IMR-90 (cell line): ENCODE measurements at regions not wholly inside any gene's neighbourhood (a gene's known extent, or its start where the extent isn't known, plus 50 kb on each side); places are given as distances from the start of the nearest gene placed in this dataset.
"Not testable (repeated sequence)": the region's sequence is repeated elsewhere in the genome, so short reads cannot be mapped to it uniquely, and the experiment has no call there.

ENCODE experiments used
- ATAC-seq: fragments of 200-7000 bp; cut with Tn5 transposase; 2 replicates; pipeline ENCODE4 v1.9.1; 2020; ENCODE audit warnings: low read depth, mild to moderate bottlenecking, moderate library complexity
- BruUV-seq: library from RNA; stranded (reverse); fragments of 400-500 nt; replicated peaks from 2 replicates; lab custom pipeline; 2021; lab: Mats Ljungman, UMichigan
- CTCF ChIA-PET: fragments of 300-600 bp; formaldehyde crosslinking; extraction: SDS; loops from one replicate; lab custom pipeline; 2021; ENCODE audit warnings: antibody characterized with exemption; lab: Yijun Ruan, JAX
- POLR2A ChIA-PET: fragments of 300-600 bp; sonication (Branson Sonifier 250); formaldehyde crosslinking; loops from one replicate; lab custom pipeline; 2022; ENCODE audit warnings: antibody characterized with exemption; ENCODE audit not compliant: unreplicated experiment; lab: Charles Lee
- DNase-seq: peaks from one replicate; pipeline ENCODE4 v3.0.0; 2013
- H2AFZ ChIP-seq: replicated peaks from 2 replicates; pipeline ENCODE3; 2013; ENCODE audit warnings: low read length, mild to moderate bottlenecking; ENCODE audit not compliant: poor library complexity
- H2AK5ac ChIP-seq: 2 replicates; pipeline ENCODE4 v1.6.1; 2013; ENCODE audit warnings: low read depth, low read length, inconsistent platforms
- H2AK9ac ChIP-seq: replicated peaks from 2 replicates; pipeline ENCODE3; 2013; ENCODE audit warnings: mild to moderate bottlenecking, low read depth, low read length, moderate library complexity; ENCODE audit not compliant: poor library complexity
- H2BK120ac ChIP-seq: 2 replicates; pipeline ENCODE4 v1.6.1; 2013; ENCODE audit warnings: low read depth, low read length, inconsistent platforms
- H2BK15ac ChIP-seq: 3 replicates; pipeline ENCODE4 v1.6.1; 2013; ENCODE audit warnings: low read depth, low read length, inconsistent platforms
- H2BK20ac ChIP-seq: 2 replicates; pipeline ENCODE4 v1.6.1; 2013; ENCODE audit warnings: low read depth, mild to moderate bottlenecking, inconsistent platforms, low read length, moderate library complexity
- H2BK5ac ChIP-seq: 2 replicates; pipeline ENCODE4 v1.6.1; 2013; ENCODE audit warnings: mild to moderate bottlenecking, low read depth, low read length, inconsistent platforms; ENCODE audit not compliant: poor library complexity, severe bottlenecking
- H3K14ac ChIP-seq: replicated peaks from 2 replicates; pipeline ENCODE4 v1.6.1; 2013; ENCODE audit warnings: low read depth, low read length, inconsistent platforms
- H3K18ac ChIP-seq: 2 replicates; pipeline ENCODE4 v1.6.1; 2013; ENCODE audit warnings: low read depth, low read length, control low read depth
- H3K23ac ChIP-seq: 2 replicates; pipeline ENCODE4 v1.6.1; 2013; ENCODE audit warnings: low read depth, low read length, inconsistent platforms
- H3K27ac ChIP-seq: 2 replicates; pipeline ENCODE4 v1.5.1; 2013; ENCODE audit warnings: mild to moderate bottlenecking, control low read depth, low read length; ENCODE audit not compliant: insufficient read depth
- H3K27me3 ChIP-seq: 2 replicates; pipeline ENCODE4 v1.6.1; 2013; ENCODE audit warnings: low read length; ENCODE audit not compliant: control insufficient read depth, insufficient read depth
- H3K36me3 ChIP-seq: 2 replicates; pipeline ENCODE4 v1.6.1; 2013; ENCODE audit warnings: low read length, mixed read lengths; ENCODE audit not compliant: control insufficient read depth, insufficient read depth
- H3K4ac ChIP-seq: 2 replicates; pipeline ENCODE4 v1.6.1; 2013; ENCODE audit warnings: low read depth, low read length, inconsistent platforms
- H3K4me1 ChIP-seq: 2 replicates; pipeline ENCODE4 v1.6.1; 2013; ENCODE audit warnings: low read length, mixed read lengths; ENCODE audit not compliant: control insufficient read depth, insufficient read depth
- H3K4me2 ChIP-seq: 2 replicates; pipeline ENCODE4 v1.6.1; 2013; ENCODE audit warnings: low read depth, mild to moderate bottlenecking, control low read depth, low read length, moderate library complexity
- H3K4me3 ChIP-seq: 2 replicates; pipeline ENCODE4 v1.5.1; 2013; ENCODE audit warnings: low read depth, mild to moderate bottlenecking, control low read depth, low read length, moderate library complexity; ENCODE audit not compliant: insufficient read depth
- H3K56ac ChIP-seq: 2 replicates; pipeline ENCODE4 v1.6.1; 2013; ENCODE audit warnings: low read length, inconsistent platforms; ENCODE audit not compliant: insufficient read depth; ENCODE audit errors: extremely low read depth
- H3K79me1 ChIP-seq, 2 experiments: 2 replicates each; pipeline ENCODE4 v1.6.1; 2013; ENCODE audit warnings: low read length in 2 of 2, inconsistent platforms in 1 of 2, low read depth in 1 of 2
- H3K9ac ChIP-seq: 2 replicates; pipeline ENCODE4 v1.6.1; 2013; ENCODE audit warnings: low read depth, low read length, control low read depth
- H3K9me1 ChIP-seq: 2 replicates; pipeline ENCODE4 v1.6.1; 2013; ENCODE audit warnings: low read length, inconsistent platforms; ENCODE audit not compliant: insufficient read depth
- H3K9me3 ChIP-seq: 2 replicates; pipeline ENCODE4 v1.6.1; 2013; ENCODE audit warnings: low read length; ENCODE audit not compliant: control insufficient read depth, insufficient read depth
- H4K20me1 ChIP-seq: 2 replicates; pipeline ENCODE4 v1.6.1; 2013; ENCODE audit warnings: low read length, inconsistent platforms; ENCODE audit not compliant: insufficient read depth
- H4K5ac ChIP-seq: 2 replicates; pipeline ENCODE4 v1.6.1; 2013; ENCODE audit warnings: mild to moderate bottlenecking, low read depth, low read length, control low read depth
- H4K8ac ChIP-seq, 2 experiments: 2 replicates each; pipeline ENCODE4 v1.6.1; 2013; ENCODE audit warnings: low read depth in 2 of 2, low read length in 2 of 2, control low read depth in 1 of 2, inconsistent platforms in 1 of 2
- H4K91ac ChIP-seq: 2 replicates; pipeline ENCODE4 v1.6.1; 2013; ENCODE audit warnings: low read depth, low read length, inconsistent platforms; ENCODE audit not compliant: insufficient read depth
- BHLHE40 ChIP-seq: fragments of 150-350 bp; IDR thresholded peaks from 2 replicates; pipeline ENCODE4 v1.6.1; 2016; ENCODE audit warnings: mild to moderate bottlenecking, low read depth, low read length
- CEBPB ChIP-seq: IDR thresholded peaks from 2 replicates; pipeline ENCODE4 v1.6.1; 2012; ENCODE audit warnings: low read depth, low read length, improper control_type of control experiment
- FOS ChIP-seq: fragments of 150-350 bp; IDR thresholded peaks from 2 replicates; pipeline ENCODE4 v1.6.1; 2016; ENCODE audit warnings: low read depth, low read length
- MAZ ChIP-seq: IDR thresholded peaks from 2 replicates; pipeline ENCODE4 v1.6.1; 2012; ENCODE audit warnings: low read depth, mild to moderate bottlenecking, low read length, improper control_type of control experiment, moderate library complexity, borderline replicate concordance
- MXI1 ChIP-seq: IDR thresholded peaks from 2 replicates; pipeline ENCODE4 v1.6.1; 2012; ENCODE audit warnings: low read depth, mild to moderate bottlenecking, low read length, moderate library complexity, borderline replicate concordance
- POLR2A ChIP-seq: IDR thresholded peaks from 2 replicates; pipeline ENCODE4 v1.6.1; 2012; ENCODE audit warnings: mild to moderate bottlenecking, low read depth, low read length
- RAD21 ChIP-seq: IDR thresholded peaks from 2 replicates; pipeline ENCODE4 v1.6.1; 2012; ENCODE audit warnings: low read length, improper control_type of control experiment
- RCOR1 ChIP-seq: IDR thresholded peaks from 2 replicates; pipeline ENCODE4 v1.6.1; 2012; ENCODE audit warnings: mild to moderate bottlenecking, low read length, improper control_type of control experiment; ENCODE audit not compliant: insufficient replicate concordance
- RFX5 ChIP-seq: IDR thresholded peaks from 2 replicates; pipeline ENCODE4 v1.8.0; 2012; ENCODE audit warnings: low read depth, mild to moderate bottlenecking, low read length, moderate library complexity
- SMC3 ChIP-seq: fragments of 150-350 bp; IDR thresholded peaks from 2 replicates; pipeline ENCODE4 v1.6.1; 2016; ENCODE audit warnings: low read depth, mild to moderate bottlenecking, antibody characterized with exemption, low read length, moderate library complexity
- USF2 ChIP-seq: fragments of 150-350 bp; IDR thresholded peaks from 2 replicates; pipeline ENCODE4 v1.6.1; 2017; ENCODE audit warnings: mild to moderate bottlenecking, antibody characterized with exemption, low read length, low read depth
- WGBS, 2 experiments: methylation state at CpG; one replicate each; pipeline versions ENCODE4 v1.1.5 to v1.1.7; 2013; ENCODE audit warnings: missing lambda C conversion rate in 2 of 2; ENCODE audit not compliant: insufficient read length in 1 of 2; ENCODE audit errors: extremely low coverage in 2 of 2; 5-methylcytosine and 5-hydroxymethylcytosine counted together
- dilution Hi-C: fragments of 300-500 bp; cut with HindIII; formaldehyde crosslinking; loops from one replicate; pipeline ENCODE4 v1.14.3; 2018; ENCODE audit warnings: low sequenced_read_pairs; ENCODE audit not compliant: unreplicated experiment
- in situ Hi-C: fragments of 300-500 bp; cut with MboI; formaldehyde crosslinking; loops from 3 replicates; pipeline ENCODE4 v1.14.3; 2019; ENCODE audit warnings: low sequenced_read_pairs, inconsistent platforms, mixed read lengths
- intact Hi-C: fragments of 100-400 bp; cut with micrococcal nuclease; formaldehyde crosslinking; loops from 2 replicates; pipeline ENCODE4 v1.10.0; 2022

DNA sequence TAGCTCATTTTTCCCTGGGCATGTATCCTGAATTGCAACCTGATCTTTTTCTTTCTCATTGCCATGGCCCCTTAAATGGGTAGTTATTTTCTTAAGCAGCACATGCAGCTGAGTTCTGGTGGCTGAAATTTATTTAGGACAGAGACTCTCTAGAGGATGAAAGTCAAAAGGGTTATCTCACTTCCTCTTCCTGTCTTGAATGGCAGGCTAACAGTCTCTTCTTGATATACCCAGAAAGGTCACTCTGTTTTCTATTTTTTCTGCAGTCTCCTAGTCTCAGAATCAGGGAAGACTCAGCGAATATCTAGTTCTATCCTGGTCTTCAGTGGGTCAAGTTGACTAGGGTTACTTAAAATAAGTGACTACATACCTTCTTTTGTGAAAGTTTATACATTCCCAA is 243.3 kb downstream of the EPHA7 start:
- dilution Hi-C loops, result no loop called here
- POLR2A ChIA-PET, result no interaction called here
- H2AFZ ChIP-seq, result no peak overlapping the region

GRCh38 chr6:93173573-93173972 is 245.8 kb downstream of the EPHA7 start:
- H3K79me1 ChIP-seq, in situ Hi-C loops, H3K9me3 ChIP-seq, H2BK120ac ChIP-seq, CTCF ChIA-PET, H4K91ac ChIP-seq, H3K4me1 ChIP-seq, H2AK9ac ChIP-seq, DNase-seq, ATAC-seq, H3K23ac ChIP-seq, H3K4ac ChIP-seq, H2BK15ac ChIP-seq, H3K27me3 ChIP-seq, POLR2A ChIA-PET, H3K9ac ChIP-seq, H3K14ac ChIP-seq, H3K18ac ChIP-seq, H2BK5ac ChIP-seq, H3K36me3 ChIP-seq, H3K56ac ChIP-seq, BruUV-seq, H4K5ac ChIP-seq, H3K4me3 ChIP-seq, H4K20me1 ChIP-seq, H2BK20ac ChIP-seq, H3K27ac ChIP-seq, H4K8ac ChIP-seq, dilution Hi-C loops, H2AFZ ChIP-seq, H3K9me1 ChIP-seq, intact Hi-C loops, H3K4me2 ChIP-seq, H2AK5ac ChIP-seq: not testable (repeated sequence)
- no CpG with 5 or more reads among the region's 10 CpGs for whole genome bisulfite sequencing, 2 experiments

More for the DNA sequence above, 243.3 kb downstream of the EPHA7 start:
- H3K27ac ChIP-seq, result no peak overlapping the region
- H2AK9ac ChIP-seq, result no peak overlapping the region
- TF ChIP-seq USF2 (no peak), CEBPB (no peak), POLR2A (no peak), RFX5 (no peak), FOS (no peak), SMC3 (no peak), RAD21 (no peak), BHLHE40 (no peak), MXI1 (no peak), RCOR1 (no peak), MAZ (no peak)
- no peak overlapping the region for H3K56ac ChIP-seq
- H3K9me1 ChIP-seq, result no peaks in the 10 kb centered on the region
- CTCF ChIA-PET, result interaction anchor here (0.6 kb wide), 1 partner anchor 201 kb away, joined by 4 read pairs; no protein-coding TSS in a partner anchor
- H3K4me3 ChIP-seq, result no peak overlapping the region
- no peaks in the 10 kb centered on the region for H3K79me1 ChIP-seq
- no peak overlapping the region for H3K14ac ChIP-seq
- no TSS peak for BruUV-seq
- no peak overlapping the region for H2BK20ac ChIP-seq
- ATAC-seq (no peak), DNase-seq (no peak)
- H3K9me3 ChIP-seq, result no peaks in the 10 kb centered on the region
- no peak overlapping the region for H2BK15ac ChIP-seq
- no peaks in the 10 kb centered on the region for H3K36me3 ChIP-seq
- no peak overlapping the region for H4K91ac ChIP-seq
- H4K20me1 ChIP-seq, result no peaks in the 10 kb centered on the region
- WGBS, 2 experiments, result no CpG with 5 or more reads among the region's 1 CpG
- H2BK120ac ChIP-seq, result no peak overlapping the region
- H3K18ac ChIP-seq, result no peak overlapping the region
- H2BK5ac ChIP-seq, result no peak overlapping the region
- H3K27me3 ChIP-seq, result no peaks in the 10 kb centered on the region
- H3K23ac ChIP-seq, result no peak overlapping the region
- no peak overlapping the region for H4K8ac ChIP-seq
- H2AK5ac ChIP-seq, result no peak overlapping the region
- no peak overlapping the region for H3K9ac ChIP-seq
- no peak overlapping the region for H3K4me2 ChIP-seq
- H3K4me1 ChIP-seq, result no peaks in the 10 kb centered on the region
- no peak overlapping the region for H4K5ac ChIP-seq
- no peak overlapping the region for H3K4ac ChIP-seq
- in situ Hi-C loops, result no loop called here
- intact Hi-C loops, result no loop called here
